ENCODE measurements at regions not wholly inside any gene's neighbourhood (a gene's known extent, or its start where the extent isn't known, plus 50 kb on each side); places are given as distances from the start of the nearest gene placed in this dataset.

GRCh38 chr15:36005542-36005941 is 459.6 kb upstream of the DPH6 start:
- TF ChIP-seq TAF1 (IDR thresholded peaks at IDR 0.05; ENCODE audit: borderline replicate concordance, low read depth, low read length) (no peak), POLR2A (IDR thresholded peaks at IDR 0.05; ENCODE audit: low read depth, low read length) (no peak), POLR2AphosphoS5 (IDR thresholded peaks at IDR 0.05; ENCODE audit: low read depth, low read length) (no peak)
